BLaER1 (cell line): ENCODE measurements at regions not wholly inside any gene's neighbourhood (a gene's known extent, or its start where the extent isn't known, plus 50 kb on each side); places are given as distances from the start of the nearest gene placed in this dataset.

ENCODE experiments used
- H3K27ac ChIP-seq: shearing (Covaris generic); formaldehyde crosslinking; 2 replicates; pipeline ENCODE4 v1.8.1; 2022
- H3K27me3 ChIP-seq: shearing (Covaris generic); formaldehyde crosslinking; 2 replicates; pipeline ENCODE4 v1.8.1; 2022
- H3K36me3 ChIP-seq: shearing (Covaris generic); formaldehyde crosslinking; 2 replicates; pipeline ENCODE4 v1.8.1; 2022
- H3K4me1 ChIP-seq: shearing (Covaris generic); formaldehyde crosslinking; 2 replicates; pipeline ENCODE4 v1.8.1; 2022
- H3K4me2 ChIP-seq: shearing (Covaris generic); formaldehyde crosslinking; 2 replicates; pipeline ENCODE4 v1.8.1; 2022
- H3K4me3 ChIP-seq: shearing (Covaris generic); formaldehyde crosslinking; 2 replicates; pipeline ENCODE4 v1.8.1; 2022
- H3K9ac ChIP-seq: shearing (Covaris generic); formaldehyde crosslinking; 2 replicates; pipeline ENCODE4 v1.8.1; 2022
- H3K9me3 ChIP-seq: shearing (Covaris generic); formaldehyde crosslinking; 2 replicates; pipeline ENCODE4 v1.8.1; 2022
- H4K20me1 ChIP-seq: shearing (Covaris generic); formaldehyde crosslinking; 2 replicates; pipeline ENCODE4 v1.8.1; 2022
- Cebpa-rat ChIP-seq: shearing (Covaris generic); IDR thresholded peaks from 2 replicates; pipeline ENCODE4 v1.8.1; 2022

- H3K27me3 ChIP-seq: no peaks in the 10 kb centered on the region
- no peak overlapping the region for H3K4me3 ChIP-seq
- H3K9me3 ChIP-seq: no peaks in the 10 kb centered on the region
- TF ChIP-seq Cebpa-rat: no peak
- no peak overlapping the region for H3K27ac ChIP-seq
- no peak overlapping the region for H3K9ac ChIP-seq
- peaks cover 20% of the 10 kb centered on the region for H3K4me1 ChIP-seq
- no peak overlapping the region for H3K4me2 ChIP-seq
- no peaks in the 10 kb centered on the region for H3K36me3 ChIP-seq
- no peaks in the 10 kb centered on the region for H4K20me1 ChIP-seq
Measured at GRCh38 chr2:195318440-195319111, 338.4 kb upstream of the SLC39A10 start.

- no peaks in the 10 kb centered on the region for H3K36me3 ChIP-seq
- peaks cover 30% of the 10 kb centered on the region for H3K4me1 ChIP-seq
- no peak for TF ChIP-seq Cebpa-rat
- H3K4me3 ChIP-seq: no peak overlapping the region
- no peaks in the 10 kb centered on the region for H4K20me1 ChIP-seq
- no peak overlapping the region for H3K9ac ChIP-seq
- no peak overlapping the region for H3K27ac ChIP-seq
- no peaks in the 10 kb centered on the region for H3K27me3 ChIP-seq
- no peaks in the 10 kb centered on the region for H3K9me3 ChIP-seq
- H3K4me2 ChIP-seq: no peak overlapping the region
Measured at GRCh38 chr2:195317550-195317949, 339.5 kb upstream of the SLC39A10 start.

DNA sequence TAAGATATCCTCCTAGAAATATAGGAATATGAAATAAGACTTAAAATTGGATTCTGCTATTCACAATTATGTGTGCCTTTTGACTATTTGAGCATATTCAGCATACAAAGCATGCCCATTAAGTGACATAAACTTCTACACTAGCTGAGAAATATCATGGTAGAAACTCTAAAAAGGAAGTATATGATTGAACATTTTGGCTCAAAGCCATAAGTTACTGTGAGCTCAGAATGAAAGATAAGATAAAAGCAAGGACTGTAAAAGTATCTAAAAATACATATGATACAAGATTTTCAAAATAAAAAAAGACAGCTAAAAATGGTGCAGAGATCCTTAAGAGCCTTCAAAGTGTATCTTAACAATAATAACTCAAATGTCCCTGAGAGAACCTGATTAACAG is 340.5 kb upstream of the SLC39A10 start:
- Histone ChIP-seq H3K4me2 (peak overlapping the region; percentile 6; the same call in 1 of the 2 replicates), H3K36me3 (no peaks in the 10 kb centered on the region), H3K9me3 (no peaks in the 10 kb centered on the region), H4K20me1 (no peaks in the 10 kb centered on the region), H3K9ac (no peak overlapping the region), H3K27ac (no peak overlapping the region), H3K4me1 (peaks cover 32% of the 10 kb centered on the region), H3K27me3 (no peaks in the 10 kb centered on the region), H3K4me3 (no peak overlapping the region)
- no peak for TF ChIP-seq Cebpa-rat

DNA sequence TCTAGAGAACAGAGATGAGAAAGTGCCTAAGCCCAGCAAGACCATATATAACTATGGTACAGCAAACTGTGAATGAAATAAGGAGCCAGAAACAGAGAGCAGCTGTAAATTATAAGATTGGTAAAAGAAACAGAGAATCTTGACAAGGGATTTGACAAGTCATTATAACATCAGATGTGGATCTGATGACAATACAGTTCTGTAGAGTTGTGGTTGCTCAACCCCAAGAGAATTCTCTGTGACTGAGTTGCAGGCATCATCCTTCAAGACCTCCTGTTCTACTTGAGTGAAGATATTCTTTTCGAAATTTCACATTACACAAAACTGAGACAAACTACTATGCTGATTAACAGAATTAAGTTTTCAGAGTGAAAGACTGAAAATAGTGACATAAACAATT is 343.1 kb upstream of the SLC39A10 start:
- no peak overlapping the region for H3K9ac ChIP-seq
- H3K4me2 ChIP-seq: peak overlapping the region; percentile 35
- no peaks in the 10 kb centered on the region for H3K9me3 ChIP-seq
- H4K20me1 ChIP-seq: no peaks in the 10 kb centered on the region
- no peaks in the 10 kb centered on the region for H3K27me3 ChIP-seq
- no peak for TF ChIP-seq Cebpa-rat
- no peaks in the 10 kb centered on the region for H3K36me3 ChIP-seq
- peaks cover 32% of the 10 kb centered on the region for H3K4me1 ChIP-seq
- no peak overlapping the region for H3K4me3 ChIP-seq
- no peak overlapping the region for H3K27ac ChIP-seq

- TF ChIP-seq Cebpa-rat: no peak
- H3K9me3 ChIP-seq: no peaks in the 10 kb centered on the region
- no peak overlapping the region for H3K9ac ChIP-seq
- no peaks in the 10 kb centered on the region for H3K27me3 ChIP-seq
- H3K4me1 ChIP-seq: peaks cover 32% of the 10 kb centered on the region
- H3K4me3 ChIP-seq: no peak overlapping the region
- no peak overlapping the region for H3K4me2 ChIP-seq
- no peaks in the 10 kb centered on the region for H3K36me3 ChIP-seq
- H4K20me1 ChIP-seq: no peaks in the 10 kb centered on the region
- H3K27ac ChIP-seq: no peak overlapping the region
Measured at GRCh38 chr2:195312662-195313061, 344.4 kb upstream of the SLC39A10 start.

DNA sequence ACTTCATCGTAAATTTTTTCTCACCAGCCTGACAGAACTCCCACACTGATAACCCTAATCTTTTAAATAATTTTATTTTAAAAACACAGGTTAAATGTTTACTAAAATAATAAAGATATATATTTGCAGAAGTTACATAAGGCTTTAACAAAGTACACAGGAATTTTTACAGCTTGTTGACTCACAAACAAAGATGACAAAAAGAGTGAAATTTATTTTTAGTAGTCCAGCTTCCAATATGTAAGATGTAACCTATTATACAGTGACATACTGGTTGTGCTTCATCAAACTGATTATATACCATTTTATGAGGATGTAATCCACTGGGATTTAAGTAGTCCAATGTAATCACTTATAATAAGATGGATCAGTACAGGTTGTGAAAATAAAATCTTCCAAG is 348.9 kb upstream of the SLC39A10 start:
- Histone ChIP-seq H3K36me3 (no peaks in the 10 kb centered on the region), H4K20me1 (no peaks in the 10 kb centered on the region), H3K27ac (no peak overlapping the region), H3K9me3 (no peaks in the 10 kb centered on the region), H3K27me3 (no peaks in the 10 kb centered on the region), H3K4me3 (no peak overlapping the region), H3K4me2 (no peak overlapping the region), H3K4me1 (peaks cover 7% of the 10 kb centered on the region), H3K9ac (no peak overlapping the region)
- no peak for TF ChIP-seq Cebpa-rat

GRCh38 chr2:195307751-195308150 is 349.3 kb upstream of the SLC39A10 start:
- Histone ChIP-seq H3K9me3 (no peaks in the 10 kb centered on the region), H3K4me2 (no peak overlapping the region), H3K27me3 (no peaks in the 10 kb centered on the region), H3K4me3 (no peak overlapping the region), H3K4me1 (peaks cover 4% of the 10 kb centered on the region; the same call in 1 of the 2 replicates), H4K20me1 (no peaks in the 10 kb centered on the region), H3K36me3 (no peaks in the 10 kb centered on the region), H3K9ac (no peak overlapping the region), H3K27ac (no peak overlapping the region)
- no peak for TF ChIP-seq Cebpa-rat

GRCh38 chr2:195304310-195304709 is 352.7 kb upstream of the SLC39A10 start:
- no peak overlapping the region for H3K4me3 ChIP-seq
- no peaks in the 10 kb centered on the region for H3K9me3 ChIP-seq
- no peak overlapping the region for H3K4me2 ChIP-seq
- no peaks in the 10 kb centered on the region for H4K20me1 ChIP-seq
- no peaks in the 10 kb centered on the region for H3K27me3 ChIP-seq
- no peaks in the 10 kb centered on the region for H3K4me1 ChIP-seq
- no peak overlapping the region for H3K9ac ChIP-seq
- TF ChIP-seq Cebpa-rat: no peak
- H3K36me3 ChIP-seq: no peaks in the 10 kb centered on the region
- no peak overlapping the region for H3K27ac ChIP-seq

DNA sequence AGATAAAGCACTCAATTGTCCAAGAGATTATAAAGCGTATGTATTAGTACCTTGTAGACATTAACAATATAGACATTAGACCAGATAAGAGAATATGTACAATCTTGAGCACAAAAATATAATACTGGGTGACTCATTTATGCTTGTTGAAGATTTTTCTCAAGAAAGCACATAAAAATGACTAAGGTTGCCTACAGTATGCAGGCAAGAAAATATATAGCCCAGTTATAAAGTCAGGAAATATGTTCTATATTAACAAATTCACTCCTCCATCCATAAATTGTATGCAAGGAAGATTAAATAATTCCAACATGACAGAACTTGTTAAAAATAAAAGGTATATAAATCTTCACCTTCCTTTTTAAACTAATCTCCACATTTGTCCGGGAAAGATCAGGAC is 356.4 kb upstream of the SLC39A10 start:
- Histone ChIP-seq H3K27ac (no peak overlapping the region), H3K27me3 (no peaks in the 10 kb centered on the region), H3K4me1 (no peaks in the 10 kb centered on the region), H3K9ac (no peak overlapping the region), H4K20me1 (no peaks in the 10 kb centered on the region), H3K4me2 (no peak overlapping the region), H3K36me3 (no peaks in the 10 kb centered on the region), H3K4me3 (no peak overlapping the region), H3K9me3 (no peaks in the 10 kb centered on the region)
- TF ChIP-seq Cebpa-rat: no peak

DNA sequence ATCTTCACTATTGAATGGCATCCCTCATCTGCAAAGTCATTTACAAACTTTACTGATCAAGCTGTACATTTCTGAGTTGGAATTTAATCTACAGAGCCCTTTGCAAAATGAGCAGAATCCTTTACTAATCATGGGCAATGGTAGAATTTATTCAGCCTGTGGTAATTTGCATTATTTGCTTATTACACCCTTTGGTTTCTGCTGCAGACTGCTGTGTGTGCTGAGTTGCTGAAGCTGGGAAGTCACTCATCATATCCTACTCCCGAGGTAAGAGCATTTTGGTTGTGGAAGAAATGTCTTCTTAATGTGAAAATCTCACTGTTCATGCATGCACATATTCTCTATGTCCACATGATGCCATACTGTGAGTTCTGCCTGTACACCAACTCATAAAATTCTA is 357.4 kb upstream of the SLC39A10 start:
- TF ChIP-seq Cebpa-rat: no peak
- H4K20me1 ChIP-seq: no peaks in the 10 kb centered on the region
- H3K27ac ChIP-seq: no peak overlapping the region
- no peak overlapping the region for H3K4me3 ChIP-seq
- H3K9ac ChIP-seq: no peak overlapping the region
- H3K4me1 ChIP-seq: no peaks in the 10 kb centered on the region
- H3K36me3 ChIP-seq: no peaks in the 10 kb centered on the region
- H3K27me3 ChIP-seq: no peaks in the 10 kb centered on the region
- no peaks in the 10 kb centered on the region for H3K9me3 ChIP-seq
- no peak overlapping the region for H3K4me2 ChIP-seq

GRCh38 chr2:195296490-195296889 is 360.5 kb upstream of the SLC39A10 start:
- Histone ChIP-seq H3K9ac (no peak overlapping the region), H3K9me3 (no peaks in the 10 kb centered on the region), H3K4me2 (no peak overlapping the region), H3K4me3 (no peak overlapping the region), H4K20me1 (no peaks in the 10 kb centered on the region), H3K27me3 (no peaks in the 10 kb centered on the region), H3K27ac (no peak overlapping the region), H3K4me1 (no peaks in the 10 kb centered on the region), H3K36me3 (no peaks in the 10 kb centered on the region)
- no peak for TF ChIP-seq Cebpa-rat
